HG03354 (cell line): ENCODE measurements at regions not wholly inside any gene's neighbourhood (a gene's known extent, or its start where the extent isn't known, plus 50 kb on each side); places are given as distances from the start of the nearest gene placed in this dataset.

Experiments
- ATAC-seq: cut with Tn5 transposase; IDR thresholded peaks from one replicate; pipeline ENCODE4 v1.9.1; 2021; ENCODE audit warnings: mild to moderate bottlenecking; ENCODE audit not compliant: unreplicated experiment, poor library complexity, severe bottlenecking

DNA sequence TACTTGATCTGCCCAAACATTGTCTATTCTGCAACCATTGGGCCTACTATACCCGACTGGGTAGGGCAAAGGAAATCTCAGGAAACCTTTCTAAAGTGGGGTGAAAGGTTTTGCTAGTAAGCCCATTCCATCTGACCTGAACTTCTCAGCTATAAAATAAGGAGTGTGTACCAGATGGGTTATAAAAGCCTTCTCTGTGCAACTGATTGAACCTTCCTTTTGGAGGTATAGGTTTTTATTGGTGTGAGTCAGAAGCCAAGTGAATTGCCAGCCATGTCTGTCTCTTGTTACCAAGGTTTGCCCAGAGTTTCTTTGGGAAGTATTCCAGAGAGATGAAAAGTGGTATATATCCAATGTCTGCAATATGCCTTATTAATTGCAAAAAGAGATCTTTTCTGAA, 1271.0 kb upstream of the WWC1 start:
- ATAC-seq: no peak

GRCh38 chr5:167029488-167029887, 1262.0 kb upstream of the WWC1 start:
- ATAC-seq: no peak

- ATAC-seq: no peak
Observed at GRCh38 chr5:167030500-167031120, 1260.8 kb upstream of the WWC1 start.

- no peak for ATAC-seq
Observed at GRCh38 chr5:167036585-167036984, 1254.9 kb upstream of the WWC1 start.

DNA sequence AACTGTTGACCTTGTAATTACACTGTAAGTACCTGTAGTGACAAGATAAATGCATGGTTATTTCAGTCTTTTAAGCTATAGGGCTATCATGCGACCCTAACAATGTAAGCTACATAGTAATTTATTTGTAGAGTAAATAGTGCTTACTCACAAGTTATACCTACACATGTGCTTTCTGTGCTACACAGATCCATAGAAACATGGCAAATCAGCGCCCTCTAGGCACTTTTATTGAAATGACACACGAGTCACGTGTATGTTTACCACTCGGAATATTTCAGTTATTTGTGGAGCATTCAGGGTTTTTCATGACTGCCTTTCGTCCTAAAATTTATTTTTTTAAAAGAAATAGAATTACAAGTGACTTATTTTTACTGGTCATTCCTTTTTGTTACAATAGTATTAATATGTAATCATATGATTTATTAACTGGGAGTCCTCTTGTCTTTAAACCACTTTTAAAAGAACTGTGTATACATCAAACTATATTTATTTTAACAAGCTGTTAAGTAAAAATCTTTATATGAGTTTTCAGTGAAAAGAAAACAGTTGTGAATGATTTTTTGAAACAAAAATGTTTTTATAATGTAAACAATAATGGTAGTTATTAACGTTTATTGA, 1242.3 kb upstream of the WWC1 start:
- peak; percentile 75 for ATAC-seq

DNA sequence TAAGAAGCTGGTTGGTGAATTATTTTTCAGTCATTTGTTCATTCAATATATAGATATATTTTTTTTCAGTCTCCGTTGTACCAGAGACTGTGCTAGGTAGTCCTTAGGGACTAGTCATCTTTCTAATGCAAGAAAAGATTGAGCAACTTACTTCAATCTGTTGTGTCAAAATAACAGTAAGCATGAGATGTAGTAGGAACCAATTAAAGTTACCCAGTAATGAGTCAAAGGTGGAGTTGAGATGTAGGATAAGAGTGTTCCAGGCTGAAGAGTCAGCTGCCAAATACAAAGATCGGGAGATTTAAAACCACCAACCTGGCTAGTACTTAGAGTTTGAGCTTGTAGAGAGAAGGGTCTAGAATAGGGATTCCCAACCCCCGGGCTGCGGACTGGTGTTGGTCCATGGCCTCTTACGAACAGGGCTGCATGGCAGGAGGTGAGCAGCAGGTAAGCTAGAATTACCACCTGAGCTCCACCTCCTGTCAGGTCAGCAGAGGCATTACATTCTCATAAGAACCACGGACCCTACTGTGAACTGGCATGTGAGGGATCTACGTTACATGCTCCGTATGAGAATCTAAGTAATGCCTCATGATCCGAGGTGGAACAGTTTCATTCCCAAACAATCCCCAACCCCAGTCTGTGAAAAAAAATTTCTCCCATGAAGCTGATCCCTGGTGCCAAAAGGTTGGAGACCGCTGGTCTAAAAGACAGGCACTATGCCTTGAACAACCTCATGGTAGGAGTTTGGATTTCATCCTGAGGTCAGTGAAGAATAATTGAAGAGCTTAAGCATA, 1241.5 kb upstream of the WWC1 start:
- ATAC-seq: no peak

- ATAC-seq: no peak
Observed at GRCh38 chr5:167050568-167051401, 1240.7 kb upstream of the WWC1 start.

- no peak for ATAC-seq
Observed at GRCh38 chr5:167051402-167051768, 1240.1 kb upstream of the WWC1 start.

DNA sequence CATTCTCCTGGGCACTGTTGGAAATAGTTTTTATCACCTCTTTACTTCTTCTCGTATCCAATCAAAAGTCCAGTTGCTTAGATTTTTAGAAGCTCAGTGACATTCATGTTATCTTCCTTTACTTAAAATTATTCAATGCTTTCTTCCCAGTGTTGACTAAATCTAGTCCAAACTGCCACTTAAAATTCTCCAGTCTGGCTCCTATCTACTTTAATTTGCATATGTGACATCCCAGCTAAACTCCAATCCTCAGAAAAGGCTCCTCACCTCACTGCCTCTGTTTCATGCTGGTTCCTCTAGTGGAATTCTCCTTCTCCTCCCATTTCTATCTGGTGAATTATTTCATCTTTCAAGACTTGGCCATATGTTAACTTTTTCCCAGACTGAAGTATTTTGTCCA, 1238.7 kb upstream of the WWC1 start:
- ATAC-seq: no peak

GRCh38 chr5:167057665-167058064, 1233.8 kb upstream of the WWC1 start:
- ATAC-seq: no peak

DNA sequence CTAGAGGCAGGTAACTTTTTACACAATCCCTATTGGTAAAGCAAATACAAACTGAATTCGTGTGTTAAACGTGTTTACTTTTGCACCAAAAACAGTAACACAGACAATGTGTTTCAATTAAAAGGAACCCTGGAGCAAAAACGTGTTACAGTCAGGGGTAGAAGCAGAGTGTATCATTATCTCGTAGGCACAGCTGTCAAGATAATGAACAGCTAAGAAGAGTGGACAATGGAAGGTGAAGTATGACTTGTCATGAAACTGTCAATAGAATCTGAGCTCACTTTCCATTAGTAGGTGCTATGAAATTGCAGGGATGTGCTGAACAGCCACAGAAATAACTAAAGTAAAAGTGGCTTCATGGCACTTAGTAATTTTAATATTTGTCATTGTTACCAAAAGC, 1229.8 kb upstream of the WWC1 start:
- ATAC-seq: no peak

DNA sequence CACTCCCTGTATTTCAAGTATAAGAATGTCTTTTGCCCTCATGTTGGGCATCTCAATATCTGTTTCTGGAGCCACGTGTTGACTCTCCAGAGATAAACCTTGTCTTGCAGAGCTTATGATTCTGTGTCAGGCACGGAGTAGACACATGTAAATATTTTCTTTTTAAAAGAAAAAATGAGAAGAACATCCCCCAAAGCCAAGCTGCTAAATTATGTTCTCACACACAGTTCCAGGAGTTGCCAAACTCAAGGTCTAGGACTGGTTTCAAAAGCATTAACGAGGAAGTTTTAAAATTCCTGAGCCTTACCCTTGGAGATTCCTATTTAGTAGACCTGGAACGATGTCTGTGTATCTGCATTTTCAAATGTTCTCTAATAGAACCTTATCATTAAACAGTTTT, 1228.3 kb upstream of the WWC1 start:
- no peak for ATAC-seq

GRCh38 chr5:167063788-167064187, 1227.7 kb upstream of the WWC1 start:
- no peak for ATAC-seq

- ATAC-seq: no peak
Observed at GRCh38 chr5:167064198-167064776, 1227.2 kb upstream of the WWC1 start.

GRCh38 chr5:167065794-167066193, 1225.7 kb upstream of the WWC1 start:
- no peak for ATAC-seq

GRCh38 chr5:167071981-167072610, 1219.3 kb upstream of the WWC1 start:
- ATAC-seq: no peak

GRCh38 chr5:167081561-167081960, 1209.9 kb upstream of the WWC1 start:
- ATAC-seq: no peak

GRCh38 chr5:167096816-167097215, 1194.6 kb upstream of the WWC1 start:
- ATAC-seq: no peak

GRCh38 chr5:167104351-167104750, 1187.1 kb upstream of the WWC1 start:
- ATAC-seq: no peak

DNA sequence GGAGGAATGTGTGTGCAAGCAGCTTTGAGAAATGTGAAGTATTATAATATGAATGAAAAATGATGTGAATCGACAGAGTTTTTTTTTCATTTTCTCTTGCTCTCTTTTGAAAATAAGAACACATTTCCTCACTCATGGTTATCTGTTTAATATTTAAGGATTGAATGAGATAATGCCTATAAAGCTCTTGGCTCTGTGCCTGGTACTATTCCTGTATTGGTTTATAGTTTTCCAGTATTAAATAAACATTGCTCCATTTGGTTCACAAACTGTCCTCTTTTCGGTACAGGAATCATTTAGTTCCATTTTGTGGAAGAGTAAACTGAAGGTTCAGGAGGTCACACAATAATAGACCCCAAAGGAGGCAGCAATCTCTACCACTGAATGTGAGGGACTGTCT, 1185.5 kb upstream of the WWC1 start:
- ATAC-seq: no peak
